GM12875 (cell line): ENCODE measurements at regions not wholly inside any gene's neighbourhood (a gene's known extent, or its start where the extent isn't known, plus 50 kb on each side); places are given as distances from the start of the nearest gene placed in this dataset.

Experiments
- H3K4me3 ChIP-seq: one replicate; pipeline ENCODE4 v1.5.1; 2011; ENCODE audit warnings: low read depth, low read length, control low read depth
- CTCF ChIP-seq: IDR thresholded peaks from 2 replicates; pipeline ENCODE4 v1.5.1; 2011; ENCODE audit warnings: low read depth, mild to moderate bottlenecking, control low read depth, inconsistent platforms, low read length, moderate library complexity, borderline replicate concordance; ENCODE audit not compliant: insufficient read depth

GRCh38 chr2:180343528-180344345, 336.6 kb upstream of the CWC22 start:
- no peak overlapping the region for H3K4me3 ChIP-seq
- no peak for TF ChIP-seq CTCF

- no peak for TF ChIP-seq CTCF
- H3K4me3 ChIP-seq: no peak overlapping the region
These were observed 330.0 kb upstream of the CWC22 start for GRCh38 chr2:180337136-180337535.

- no peak overlapping the region for H3K4me3 ChIP-seq
- no peak for TF ChIP-seq CTCF
These were observed 329.5 kb upstream of the CWC22 start for GRCh38 chr2:180336550-180336949.

GRCh38 chr2:180334514-180334913, 327.4 kb upstream of the CWC22 start:
- TF ChIP-seq CTCF: no peak
- H3K4me3 ChIP-seq: no peak overlapping the region

GRCh38 chr2:180328795-180329422, 321.8 kb upstream of the CWC22 start:
- no peak for TF ChIP-seq CTCF
- no peak overlapping the region for H3K4me3 ChIP-seq

- no peak overlapping the region for H3K4me3 ChIP-seq
- no peak for TF ChIP-seq CTCF
These were observed 320.1 kb upstream of the CWC22 start for GRCh38 chr2:180327185-180327584.
